CD14-positive monocyte (primary cell): ENCODE measurements at regions not wholly inside any gene's neighbourhood (a gene's known extent, or its start where the extent isn't known, plus 50 kb on each side); places are given as distances from the start of the nearest gene placed in this dataset.

ENCODE experiments used
- DNase-seq, 3 donors: peaks; one replicate each; pipeline ENCODE4 v3.0.0-alpha.2; 2011 to 2022
- H2AFZ ChIP-seq: 2 replicates; pipeline ENCODE4 v1.6.0; 2012; ENCODE audit warnings: mild to moderate bottlenecking, low read depth, low read length, inconsistent platforms; ENCODE audit not compliant: insufficient read depth, poor library complexity, severe bottlenecking
- H3K27ac ChIP-seq, 2 donors: 1 replicate in 1 of 2; 2 replicates in 1 of 2; pipeline ENCODE4 v1.5.1; 2012 to 2013; ENCODE audit warnings: low read length in 2 of 2, control low read depth in 1 of 2, inconsistent platforms in 1 of 2, low read depth in 1 of 2, mild to moderate bottlenecking in 1 of 2
- H3K27me3 ChIP-seq, 2 donors: one replicate each; pipeline versions ENCODE4 v1.6.0 to v1.6.1; 2011 to 2013; ENCODE audit warnings: low read length in 2 of 2; ENCODE audit not compliant: control insufficient read depth in 2 of 2, insufficient read depth in 2 of 2
- H3K36me3 ChIP-seq, 2 donors: replicated peaks in 1 of 2; 1 replicate in 1 of 2; 2 replicates in 1 of 2; pipeline versions ENCODE4 v1.5.1 to v1.6.1; 2012 to 2013; ENCODE audit warnings: low read length in 2 of 2, control low read depth in 1 of 2, inconsistent platforms in 1 of 2, mild to moderate bottlenecking in 1 of 2; ENCODE audit not compliant: insufficient read depth in 2 of 2, control insufficient read depth in 1 of 2
- H3K4me1 ChIP-seq, 2 donors: 1 replicate in 1 of 2; 2 replicates in 1 of 2; pipeline versions ENCODE4 v1.5.1 to v1.6.1; 2012 to 2013; ENCODE audit warnings: low read length in 2 of 2, control low read depth in 1 of 2, inconsistent platforms in 1 of 2, mild to moderate bottlenecking in 1 of 2, moderate library complexity in 1 of 2; ENCODE audit not compliant: insufficient read depth in 2 of 2, control insufficient read depth in 1 of 2
- H3K4me2 ChIP-seq: replicated peaks from 2 replicates; pipeline ENCODE3; 2012; ENCODE audit warnings: low read length, moderate library complexity, mild to moderate bottlenecking; ENCODE audit not compliant: poor library complexity, severe bottlenecking; ENCODE audit errors: extremely low read depth
- H3K4me3 ChIP-seq, 3 experiments: fragments of 200-600 bp in 1 of 3; sonication (generic) in 1 of 3; replicated peaks in 1 of 3; 1 replicate in 2 of 3; 2 replicates in 1 of 3; pipeline ENCODE4 v1.5.1; 2011 to 2013; ENCODE audit warnings: low read length in 3 of 3, mild to moderate bottlenecking in 3 of 3, control low read depth in 2 of 3, low read depth in 2 of 3, inconsistent platforms in 1 of 3, moderate library complexity in 1 of 3
- H3K79me2 ChIP-seq: 2 replicates; pipeline ENCODE4 v1.6.0; 2012; ENCODE audit warnings: mild to moderate bottlenecking, control low read depth, inconsistent platforms, low read length, moderate library complexity; ENCODE audit not compliant: insufficient read depth
- H3K9ac ChIP-seq: 2 replicates; pipeline ENCODE4 v1.6.0; 2017; ENCODE audit warnings: low read length, mild to moderate bottlenecking; ENCODE audit not compliant: insufficient read depth, poor library complexity, severe bottlenecking
- H3K9me3 ChIP-seq, 2 donors: replicated peaks in 1 of 2; 1 replicate in 1 of 2; 2 replicates in 1 of 2; pipeline versions ENCODE4 v1.5.1 to v1.6.1; 2012 to 2013; ENCODE audit warnings: low read length in 2 of 2, control low read depth in 1 of 2; ENCODE audit not compliant: control insufficient read depth in 1 of 2, insufficient read depth in 1 of 2
- H4K20me1 ChIP-seq: 2 replicates; pipeline ENCODE4 v1.6.0; 2012; ENCODE audit warnings: mild to moderate bottlenecking, low read length, control low read depth, moderate library complexity; ENCODE audit not compliant: insufficient read depth
- H3K27ac Mint-ChIP-seq, 7 donors: one replicate each; pipeline ENCODE4 v1.8.0; 2020; ENCODE audit warnings: mild to moderate bottlenecking in 7 of 7, mixed read lengths in 7 of 7, moderate library complexity in 6 of 7, inconsistent platforms in 2 of 7
- H3K27me3 Mint-ChIP-seq, 3 donors: one replicate each; pipeline ENCODE4 v1.8.0; 2021 to 2022; ENCODE audit warnings: low read depth in 3 of 3, mild to moderate bottlenecking in 3 of 3, mixed read lengths in 3 of 3, moderate library complexity in 3 of 3, inconsistent platforms in 1 of 3
- H3K36me3 Mint-ChIP-seq, 2 donors: one replicate each; pipeline ENCODE4 v1.8.0; 2020; ENCODE audit warnings: mixed read lengths in 2 of 2, inconsistent platforms in 1 of 2, mild to moderate bottlenecking in 1 of 2
- H3K4me1 Mint-ChIP-seq: one replicate; pipeline ENCODE4 v1.8.0; 2020; ENCODE audit warnings: mild to moderate bottlenecking, mixed read lengths
- H3K4me3 Mint-ChIP-seq, 2 donors: one replicate each; pipeline ENCODE4 v1.8.0; 2020; ENCODE audit warnings: mild to moderate bottlenecking in 2 of 2, mixed read lengths in 2 of 2, moderate library complexity in 1 of 2
- H3K9me3 Mint-ChIP-seq, 7 donors: one replicate each; pipeline ENCODE4 v1.8.0; 2020 to 2022; ENCODE audit warnings: mixed read lengths in 7 of 7, mild to moderate bottlenecking in 6 of 7, moderate library complexity in 6 of 7, inconsistent platforms in 2 of 7
- CTCF ChIP-seq: fragments of 200-600 bp; IDR thresholded peaks from one replicate; pipeline ENCODE4 v1.8.0; 2022; ENCODE audit warnings: antibody characterized with exemption, mild to moderate bottlenecking
- WGBS: methylation state at CpG from one replicate; pipeline ENCODE4 v1.1.5; 2013; ENCODE audit warnings: missing lambda C conversion rate; ENCODE audit not compliant: insufficient coverage; 5-methylcytosine and 5-hydroxymethylcytosine counted together
- intact Hi-C, 2 donors: fragments of 100-400 bp; cut with micrococcal nuclease; formaldehyde crosslinking; loops; one replicate each; pipeline versions ENCODE4 v1.15.0 to v1.15.1; 2023

GRCh38 chr13:95391785-95392184, 90.5 kb upstream of the ABCC4 start:
- DNase-seq = no peak
- Histone ChIP-seq H2AFZ (no peak overlapping the region), H3K4me3 (no peak overlapping the region), H3K27ac (no peak overlapping the region), H3K4me1 (peaks cover 15 to 23% of the 10 kb centered on the region in 2 donors), H3K4me2 (no peak overlapping the region), H3K79me2 (no peaks in the 10 kb centered on the region), H4K20me1 (no peaks in the 10 kb centered on the region), H3K27me3 (no peaks in the 10 kb centered on the region), H3K36me3 (no peaks in the 10 kb centered on the region), H3K9ac (no peak overlapping the region), H3K9me3 (no peaks in the 10 kb centered on the region)
- no CpG with 5 or more reads among the region's 2 CpGs for WGBS
- intact Hi-C loops = no loop called here
- H3K4me1 Mint-ChIP-seq = peaks cover 17% of the 10 kb centered on the region
- TF ChIP-seq CTCF = no peak
- H3K27me3 Mint-ChIP-seq = peaks cover 2 to 9% (median 4%) of the 10 kb centered on the region in 3 donors
- H3K36me3 Mint-ChIP-seq = no peaks in the 10 kb centered on the region
- H3K4me3 Mint-ChIP-seq = no peak overlapping the region
- peaks cover 0 to 3% (median 1%) of the 10 kb centered on the region in 7 donors for H3K9me3 Mint-ChIP-seq
- no peak overlapping the region for H3K27ac Mint-ChIP-seq

- H2AFZ ChIP-seq = no peak overlapping the region
- Mint-ChIP-seq H3K4me1 (peaks cover 12% of the 10 kb centered on the region), H3K36me3 (no peaks in the 10 kb centered on the region), H3K4me3 (no peak overlapping the region), H3K9me3 (peaks cover 0 to 3% (median 1%) of the 10 kb centered on the region in 7 donors), H3K27me3 (peaks cover 2 to 9% (median 4%) of the 10 kb centered on the region in 3 donors), H3K27ac (no peak overlapping the region)
- intact Hi-C loops = no loop called here
- H3K79me2 ChIP-seq = no peaks in the 10 kb centered on the region
- TF ChIP-seq CTCF = no peak
- H3K9ac ChIP-seq = no peak overlapping the region
- DNase-seq = no peak
- no peaks in the 10 kb centered on the region for H3K27me3 ChIP-seq
- no peaks in the 10 kb centered on the region for H4K20me1 ChIP-seq
- WGBS = 100% methylated on average over 2 of the region's 3 CpGs
- no peaks in the 10 kb centered on the region for H3K36me3 ChIP-seq
- H3K27ac ChIP-seq = no peak overlapping the region
- no peaks in the 10 kb centered on the region for H3K9me3 ChIP-seq
- H3K4me2 ChIP-seq = no peak overlapping the region
- H3K4me1 ChIP-seq = peaks cover 9 to 16% of the 10 kb centered on the region in 2 donors
- H3K4me3 ChIP-seq = no peak overlapping the region
These were observed 91.3 kb upstream of the ABCC4 start for GRCh38 chr13:95392597-95392996.
